SK-MEL-5 (cell line): ENCODE measurements at regions not wholly inside any gene's neighbourhood (a gene's known extent, or its start where the extent isn't known, plus 50 kb on each side); places are given as distances from the start of the nearest gene placed in this dataset.

Source experiments
- DNase-seq: peaks from one replicate; pipeline ENCODE4 v3.0.0-alpha.2; 2016; ENCODE audit warnings: low read depth, low spot score
- in situ Hi-C: cut with HindIII; loops from 2 replicates; pipeline ENCODE4 v1.10.0; 2016; ENCODE audit warnings: low sequenced_read_pairs, high pct_unique_total_duplicates, low pct_unique_long_range_greater_than_20kb

- in situ Hi-C loops, result no loop called here
- no peak for DNase-seq
Observed at GRCh38 chr16:73145166-73145880, 97.4 kb upstream of the ZFHX3 start.

- in situ Hi-C loops, result no loop called here
- DNase-seq, result no peak
Observed at GRCh38 chr16:73143576-73144422, 95.9 kb upstream of the ZFHX3 start.

GRCh38 chr16:73143002-73143401 is 95.1 kb upstream of the ZFHX3 start:
- in situ Hi-C loops, result no loop called here
- no peak for DNase-seq

- DNase-seq, result peak; percentile 89
- in situ Hi-C loops, result no loop called here
Observed at GRCh38 chr16:73142053-73142854, 94.3 kb upstream of the ZFHX3 start.

- in situ Hi-C loops, result no loop called here
- DNase-seq, result no peak
Observed at GRCh38 chr16:73140929-73141328, 93.0 kb upstream of the ZFHX3 start.

GRCh38 chr16:73131156-73131862 is 83.4 kb upstream of the ZFHX3 start:
- peak; percentile 21 for DNase-seq
- in situ Hi-C loops, result no loop called here

GRCh38 chr16:73129455-73129854 is 81.5 kb upstream of the ZFHX3 start:
- in situ Hi-C loops, result no loop called here
- DNase-seq, result no peak

GRCh38 chr16:73126525-73126853 is 78.6 kb upstream of the ZFHX3 start:
- in situ Hi-C loops, result no loop called here
- no peak for DNase-seq

- DNase-seq, result no peak
- in situ Hi-C loops, result no loop called here
Observed at GRCh38 chr16:73125850-73126524, 78.1 kb upstream of the ZFHX3 start.

- in situ Hi-C loops, result no loop called here
- no peak for DNase-seq
Observed at GRCh38 chr16:73124665-73125375, 76.9 kb upstream of the ZFHX3 start.

GRCh38 chr16:73124097-73124652 is 76.2 kb upstream of the ZFHX3 start:
- in situ Hi-C loops, result no loop called here
- DNase-seq, result no peak

GRCh38 chr16:73122604-73123391 is 74.9 kb upstream of the ZFHX3 start:
- in situ Hi-C loops, result no loop called here
- DNase-seq, result peak; percentile 8

GRCh38 chr16:73116576-73116975 is 68.6 kb upstream of the ZFHX3 start:
- in situ Hi-C loops, result no loop called here
- no peak for DNase-seq

- no peak for DNase-seq
- in situ Hi-C loops, result no loop called here
Observed at GRCh38 chr16:73113336-73113735, 65.4 kb upstream of the ZFHX3 start.

GRCh38 chr16:73108195-73108963 is 60.5 kb upstream of the ZFHX3 start:
- DNase-seq, result no peak
- in situ Hi-C loops, result no loop called here
